PC-9 (cell line): ENCODE measurements at regions not wholly inside any gene's neighbourhood (a gene's known extent, or its start where the extent isn't known, plus 50 kb on each side); places are given as distances from the start of the nearest gene placed in this dataset.

ENCODE experiments used
- BruUV-seq: library from RNA; stranded (reverse); fragments of 400-500 nt; replicated peaks from 2 replicates; lab custom pipeline; 2021; lab: Mats Ljungman, UMichigan
- CTCF ChIA-PET: fragments of 300-600 bp; sonication (Branson Sonifier 250); formaldehyde crosslinking; loops from one replicate; lab custom pipeline; 2022; ENCODE audit warnings: antibody characterized with exemption; lab: Charles Lee
- POLR2A ChIA-PET: fragments of 300-600 bp; sonication (Branson Sonifier 250); formaldehyde crosslinking; loops from one replicate; lab custom pipeline; 2022; ENCODE audit warnings: antibody characterized with exemption; ENCODE audit not compliant: unreplicated experiment; lab: Charles Lee
- DNase-seq, 2 experiments: peaks; one replicate each; pipeline versions ENCODE4 v3.0.0 to v3.0.0-alpha.2; 2015 to 2022; ENCODE audit warnings: mixed read lengths in 1 of 2
- H2AFZ ChIP-seq: fragments of 200-600 bp; sonication (generic); 2 replicates; pipeline ENCODE4 v1.8.1; 2017; ENCODE audit warnings: antibody characterized with exemption
- H3F3A ChIP-seq: fragments of 200-600 bp; sonication (generic); 2 replicates; pipeline ENCODE4 v1.8.1; 2017; ENCODE audit warnings: antibody characterized with exemption, mild to moderate bottlenecking, low read depth; ENCODE audit not compliant: insufficient read depth
- H3K27ac ChIP-seq: fragments of 200-600 bp; sonication (generic); 2 replicates; pipeline ENCODE4 v1.6.1; 2016; ENCODE audit warnings: mixed run types
- H3K27me3 ChIP-seq: fragments of 200-600 bp; sonication (generic); 2 replicates; pipeline ENCODE4 v1.6.1; 2016; ENCODE audit warnings: low read depth, mixed run types; ENCODE audit not compliant: insufficient read depth
- H3K36me3 ChIP-seq: fragments of 200-600 bp; sonication (generic); 2 replicates; pipeline ENCODE4 v1.6.1; 2016; ENCODE audit warnings: low read depth, mixed run types
- H3K4me1 ChIP-seq: fragments of 200-600 bp; sonication (generic); replicated peaks from 2 replicates; pipeline ENCODE4 v1.6.1; 2016; ENCODE audit warnings: mixed run types; ENCODE audit not compliant: insufficient read depth
- H3K4me2 ChIP-seq: fragments of 200-600 bp; sonication (generic); 2 replicates; pipeline ENCODE4 v1.6.1; 2017; ENCODE audit warnings: mixed run types
- H3K4me3 ChIP-seq: fragments of 200-600 bp; sonication (generic); 2 replicates; pipeline ENCODE4 v1.6.1; 2016; ENCODE audit warnings: mixed run types
- H3K79me2 ChIP-seq: fragments of 200-600 bp; sonication (generic); 2 replicates; pipeline ENCODE4 v1.6.1; 2017; ENCODE audit warnings: low read depth, mixed run types
- H3K9me2 ChIP-seq: fragments of 200-600 bp; sonication (generic); 2 replicates; pipeline ENCODE4 v1.8.1; 2017; ENCODE audit warnings: mild to moderate bottlenecking; ENCODE audit not compliant: insufficient read depth
- H3K9me3 ChIP-seq: fragments of 200-600 bp; sonication (generic); 2 replicates; pipeline ENCODE4 v1.8.1; 2016; ENCODE audit warnings: low read depth; ENCODE audit not compliant: insufficient read depth
- H4K20me1 ChIP-seq: fragments of 200-600 bp; sonication (generic); 2 replicates; pipeline ENCODE4 v1.8.1; 2017; ENCODE audit not compliant: insufficient read depth
- CTCF ChIP-seq: fragments of 200-600 bp; sonication (generic); conservative IDR thresholded peaks from 2 replicates; pipeline ENCODE4 v1.6.1; 2017; ENCODE audit warnings: mixed run types, antibody characterized with exemption, mild to moderate bottlenecking, moderate library complexity
- EZH2 ChIP-seq: fragments of 200-600 bp; sonication (generic); IDR thresholded peaks from 2 replicates; pipeline ENCODE4 v1.8.0; 2017; ENCODE audit warnings: antibody characterized with exemption, low read depth
- intact Hi-C: fragments of 100-400 bp; cut with micrococcal nuclease; formaldehyde crosslinking; loops from one replicate; pipeline ENCODE4 v1.10.0; 2022; ENCODE audit not compliant: unreplicated experiment

- no TSS peak for BruUV-seq
- TF ChIP-seq CTCF (no peak), EZH2 (no peak)
- intact Hi-C loops = no loop called here
- POLR2A ChIA-PET = no interaction called here
- Histone ChIP-seq H3K27me3 (no peaks in the 10 kb centered on the region), H3K9me3 (no peaks in the 10 kb centered on the region), H3K79me2 (no peaks in the 10 kb centered on the region), H3F3A (no peaks in the 10 kb centered on the region), H3K27ac (no peak overlapping the region), H3K36me3 (no peaks in the 10 kb centered on the region), H4K20me1 (no peaks in the 10 kb centered on the region), H3K4me3 (no peak overlapping the region), H2AFZ (no peak overlapping the region), H3K4me2 (no peak overlapping the region), H3K9me2 (no peaks in the 10 kb centered on the region), H3K4me1 (no peaks in the 10 kb centered on the region)
- DNase-seq = no peak
- CTCF ChIA-PET = no interaction called here
Observed at GRCh38 chr13:105364191-105364590, 1171.3 kb downstream of the EFNB2 start.

GRCh38 chr13:105363261-105364190 lies 1171.9 kb downstream of the EFNB2 start:
- TF ChIP-seq EZH2 (no peak), CTCF (no peak)
- Histone ChIP-seq H3K36me3 (no peaks in the 10 kb centered on the region), H3K9me2 (no peaks in the 10 kb centered on the region), H3K4me2 (no peak overlapping the region), H3K27me3 (no peaks in the 10 kb centered on the region), H4K20me1 (no peaks in the 10 kb centered on the region), H3K79me2 (no peaks in the 10 kb centered on the region), H3K27ac (no peak overlapping the region), H3K4me3 (no peak overlapping the region), H3K4me1 (no peaks in the 10 kb centered on the region), H3F3A (no peaks in the 10 kb centered on the region), H3K9me3 (no peaks in the 10 kb centered on the region), H2AFZ (no peak overlapping the region)
- POLR2A ChIA-PET = no interaction called here
- no peak for DNase-seq
- BruUV-seq = no TSS peak
- CTCF ChIA-PET = no interaction called here
- intact Hi-C loops = no loop called here

GRCh38 chr13:105353654-105354053 lies 1181.8 kb downstream of the EFNB2 start:
- Histone ChIP-seq H3K4me1 (no peaks in the 10 kb centered on the region), H3F3A (no peaks in the 10 kb centered on the region), H4K20me1 (no peaks in the 10 kb centered on the region), H3K4me3 (no peak overlapping the region), H2AFZ (no peak overlapping the region), H3K9me2 (no peaks in the 10 kb centered on the region), H3K79me2 (no peaks in the 10 kb centered on the region), H3K27me3 (no peaks in the 10 kb centered on the region), H3K4me2 (no peak overlapping the region), H3K27ac (no peak overlapping the region), H3K9me3 (no peaks in the 10 kb centered on the region), H3K36me3 (no peaks in the 10 kb centered on the region)
- ChIA-PET POLR2A (no interaction called here), CTCF (no interaction called here)
- intact Hi-C loops = no loop called here
- no peak for DNase-seq
- no TSS peak for BruUV-seq
- TF ChIP-seq EZH2 (no peak), CTCF (no peak)
